HG03439 (cell line): ENCODE measurements at regions not wholly inside any gene's neighbourhood (a gene's known extent, or its start where the extent isn't known, plus 50 kb on each side); places are given as distances from the start of the nearest gene placed in this dataset.
"Not testable (repeated sequence)": the region's sequence is repeated elsewhere in the genome, so short reads cannot be mapped to it uniquely, and the experiment has no call there.

Experiments
- ATAC-seq: cut with Tn5 transposase; IDR thresholded peaks from one replicate; pipeline ENCODE4 v1.9.1; 2021; ENCODE audit warnings: mild to moderate bottlenecking, moderate library complexity; ENCODE audit not compliant: unreplicated experiment

- no peak for ATAC-seq
These were observed 659.0 kb downstream of the SLITRK6 start for GRCh38 chr13:85140192-85140591.

DNA sequence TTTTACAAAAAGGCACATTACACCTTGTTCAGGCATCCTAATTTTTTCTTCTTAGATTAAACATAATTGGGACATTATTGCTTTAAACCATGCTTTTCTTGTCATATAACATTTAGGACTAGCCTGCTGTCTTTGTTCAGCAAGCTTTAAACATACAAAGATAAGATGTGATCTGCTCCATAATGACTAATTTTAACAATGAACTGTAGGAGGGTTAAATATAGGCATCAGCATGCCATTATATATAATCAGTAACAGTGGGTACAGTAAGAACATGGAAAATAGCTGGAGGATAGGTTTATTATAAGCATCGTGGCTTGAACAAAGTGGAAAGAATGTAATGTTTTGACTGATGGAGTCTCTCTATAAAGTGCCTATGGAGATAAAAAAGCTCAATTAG is 661.7 kb downstream of the SLITRK6 start:
- ATAC-seq: no peak

- ATAC-seq: no peak
These were observed 666.2 kb downstream of the SLITRK6 start for GRCh38 chr13:85132986-85133385.

GRCh38 chr13:85123501-85123900 is 675.7 kb downstream of the SLITRK6 start:
- not testable (repeated sequence) for ATAC-seq

- no peak for ATAC-seq
These were observed 690.9 kb downstream of the SLITRK6 start for GRCh38 chr13:85108356-85108755.

DNA sequence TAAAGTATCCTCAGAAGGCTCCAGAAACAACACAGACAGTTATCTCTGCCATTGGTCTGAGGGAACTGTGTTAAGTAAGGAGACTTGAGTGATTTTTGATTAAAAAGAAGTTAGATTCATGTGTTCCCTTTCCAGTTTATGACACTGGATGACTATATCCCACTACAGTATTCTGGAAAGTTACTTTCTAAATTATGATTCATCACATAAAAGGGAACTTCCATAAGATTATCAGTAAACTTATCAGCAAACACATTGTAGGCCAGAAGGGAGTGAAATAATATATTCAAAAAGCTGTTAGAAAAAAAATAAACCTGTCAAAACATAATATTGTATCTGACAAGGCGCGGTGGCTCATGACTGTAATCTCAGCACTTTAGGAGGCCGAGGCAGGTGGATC is 700.0 kb downstream of the SLITRK6 start:
- no peak for ATAC-seq

DNA sequence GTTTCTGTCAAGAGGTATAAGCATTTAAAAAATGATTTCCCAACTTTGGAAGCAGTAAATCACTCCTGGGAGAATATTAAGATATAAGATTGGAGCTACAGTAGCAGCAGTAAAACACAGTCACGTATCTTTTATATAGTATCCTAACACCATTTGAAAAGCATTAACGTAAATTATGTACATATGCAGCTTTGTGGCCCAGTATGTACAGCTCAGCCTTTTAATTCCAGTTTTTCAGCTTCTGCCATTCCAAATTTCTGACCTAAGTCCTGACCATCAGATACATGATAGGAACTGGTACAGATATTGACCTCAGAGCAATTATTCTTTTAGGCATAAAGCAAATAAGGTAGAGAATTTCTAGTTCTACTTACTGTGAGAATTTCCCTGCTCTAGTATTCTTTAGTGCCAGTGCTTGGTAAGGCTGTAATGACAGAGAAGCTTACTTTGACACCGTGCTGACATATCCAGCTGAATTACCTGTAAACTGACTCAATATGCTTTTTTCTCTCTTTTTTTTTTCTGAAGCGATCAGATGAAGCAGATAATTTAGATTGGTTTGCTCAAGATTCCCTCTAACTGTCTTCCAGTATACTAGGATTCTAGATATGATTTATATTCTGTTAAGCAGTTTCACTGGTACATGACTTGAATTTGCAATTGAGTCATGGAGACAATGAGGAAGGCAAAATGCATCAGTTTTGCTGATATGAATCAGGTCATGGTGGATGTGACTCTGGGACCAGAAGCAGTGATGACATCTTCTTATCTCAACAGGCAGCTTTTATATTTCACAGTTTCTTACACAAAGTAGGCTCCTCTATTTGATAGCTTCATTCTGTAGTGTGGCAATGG is 703.6 kb downstream of the SLITRK6 start:
- ATAC-seq: no peak

DNA sequence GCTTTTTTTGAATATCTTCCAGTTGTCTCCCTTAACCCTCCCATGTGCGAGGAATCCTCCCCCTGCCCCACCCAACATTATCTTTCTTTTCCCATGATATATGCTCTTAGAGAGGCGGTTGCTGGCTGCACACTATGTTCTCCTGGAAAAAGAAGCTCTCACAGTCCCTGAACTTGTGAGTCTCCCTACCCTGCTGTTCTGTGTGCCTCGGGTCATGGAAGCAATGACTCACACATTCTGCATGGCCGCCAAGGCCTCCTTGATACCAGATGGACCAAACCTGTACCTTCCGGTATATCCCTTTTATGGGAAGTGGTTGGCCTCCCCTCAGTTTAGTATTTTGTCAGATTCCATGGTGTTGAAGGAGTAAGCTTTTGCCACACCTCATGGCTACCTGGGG is 705.4 kb downstream of the SLITRK6 start:
- no peak for ATAC-seq

GRCh38 chr13:85091631-85092234 is 707.5 kb downstream of the SLITRK6 start:
- no peak for ATAC-seq

- ATAC-seq: no peak
These were observed 710.0 kb downstream of the SLITRK6 start for GRCh38 chr13:85089186-85089585.

GRCh38 chr13:85080691-85081090 is 718.5 kb downstream of the SLITRK6 start:
- no peak for ATAC-seq

DNA sequence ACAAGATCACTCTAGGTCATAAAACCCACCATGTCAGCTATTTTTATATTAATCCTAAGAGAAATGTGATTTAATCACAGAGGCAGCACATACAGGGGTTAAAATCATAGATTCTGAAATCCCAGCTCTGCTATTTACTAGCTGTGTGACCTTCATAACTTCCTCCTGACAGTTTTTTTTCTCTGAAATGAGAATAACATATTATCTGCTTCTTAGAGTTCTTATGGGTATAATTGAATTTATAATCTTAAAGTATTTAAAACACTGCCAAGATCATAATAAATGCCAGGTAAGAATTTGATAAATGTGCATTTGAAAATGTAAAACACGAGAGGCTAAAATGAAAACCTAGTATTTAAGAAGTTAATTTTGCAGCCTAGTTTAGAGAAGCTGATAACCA is 722.9 kb downstream of the SLITRK6 start:
- no peak for ATAC-seq

GRCh38 chr13:85074543-85075313 is 724.5 kb downstream of the SLITRK6 start:
- no peak for ATAC-seq

DNA sequence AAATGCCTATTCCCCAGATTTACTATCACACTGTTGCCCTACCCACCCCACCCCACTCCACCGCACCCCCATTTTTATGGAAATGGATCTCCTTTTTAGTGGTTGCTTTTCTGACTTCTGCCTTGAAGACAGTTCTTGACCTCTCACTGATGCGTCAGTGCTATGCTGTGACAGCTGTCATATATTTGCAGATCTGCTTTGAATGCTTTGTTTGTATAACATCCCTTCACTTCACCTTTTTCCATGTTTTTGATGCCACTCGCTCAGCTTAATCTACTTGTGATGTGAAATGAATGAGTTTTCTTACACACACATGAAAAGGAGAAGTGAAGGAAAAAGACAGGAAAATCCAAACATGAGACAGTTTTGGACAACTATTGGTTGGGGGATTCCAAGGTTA is 731.0 kb downstream of the SLITRK6 start:
- ATAC-seq: no peak

GRCh38 chr13:85040215-85040614 is 759.0 kb downstream of the SLITRK6 start:
- no peak for ATAC-seq

- no peak for ATAC-seq
These were observed 767.4 kb downstream of the SLITRK6 start for GRCh38 chr13:85031771-85032170.

DNA sequence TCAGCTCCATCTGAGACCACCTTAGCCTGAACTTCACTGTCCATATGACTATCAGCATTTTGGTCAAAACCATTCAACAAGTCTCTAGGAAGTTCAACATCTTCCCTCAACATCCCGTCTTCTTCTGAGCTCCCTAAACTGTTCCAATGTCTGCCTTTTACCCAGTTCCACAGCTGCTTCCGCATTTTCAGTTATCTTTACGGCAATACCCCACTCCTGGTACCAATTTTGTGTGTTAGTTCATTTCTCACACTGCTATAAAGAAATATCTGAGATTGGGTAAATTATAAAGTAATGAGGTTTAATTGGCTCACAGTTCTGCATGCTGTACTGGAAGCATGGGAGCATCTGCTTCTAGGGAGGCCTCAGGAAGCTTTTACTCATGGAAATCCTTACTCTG is 771.2 kb downstream of the SLITRK6 start:
- ATAC-seq: no peak

DNA sequence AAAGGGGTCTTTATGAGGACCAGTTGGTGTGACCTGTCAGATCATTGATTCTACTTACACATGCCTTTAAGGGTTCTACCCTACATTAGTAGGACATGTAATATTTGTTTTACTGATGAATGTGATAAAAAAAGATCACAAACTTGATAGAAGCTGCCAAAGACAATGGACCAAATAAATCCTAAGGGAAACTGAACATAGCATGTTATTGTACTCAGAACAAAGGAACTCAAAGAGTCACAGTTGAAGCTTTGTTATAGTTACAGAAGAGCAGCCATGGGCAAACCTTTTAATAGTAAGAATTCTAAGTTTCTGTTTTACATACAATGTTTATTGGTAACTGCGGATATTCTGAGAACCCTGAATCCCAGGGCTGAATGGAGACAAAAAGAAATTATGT is 780.1 kb downstream of the SLITRK6 start:
- no peak for ATAC-seq

DNA sequence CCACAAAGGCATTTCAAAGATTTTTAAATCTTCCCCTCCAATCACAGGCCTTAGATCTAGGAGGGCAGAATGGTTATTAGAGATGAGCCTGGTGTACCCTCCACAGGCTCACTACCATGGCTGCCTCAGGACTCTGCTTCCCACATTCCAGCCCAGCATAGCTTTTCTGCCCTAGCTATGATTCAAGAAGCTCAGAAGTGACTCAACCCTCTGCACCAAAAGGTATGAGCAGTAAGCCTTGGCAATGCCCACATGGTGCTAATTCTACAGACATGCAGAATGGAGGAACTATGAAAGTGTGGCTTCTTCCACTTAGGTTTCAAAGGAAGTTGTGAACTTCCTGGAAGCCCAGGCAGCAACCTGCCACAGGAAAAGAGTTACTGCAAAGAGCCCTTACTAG is 786.2 kb downstream of the SLITRK6 start:
- no peak for ATAC-seq

DNA sequence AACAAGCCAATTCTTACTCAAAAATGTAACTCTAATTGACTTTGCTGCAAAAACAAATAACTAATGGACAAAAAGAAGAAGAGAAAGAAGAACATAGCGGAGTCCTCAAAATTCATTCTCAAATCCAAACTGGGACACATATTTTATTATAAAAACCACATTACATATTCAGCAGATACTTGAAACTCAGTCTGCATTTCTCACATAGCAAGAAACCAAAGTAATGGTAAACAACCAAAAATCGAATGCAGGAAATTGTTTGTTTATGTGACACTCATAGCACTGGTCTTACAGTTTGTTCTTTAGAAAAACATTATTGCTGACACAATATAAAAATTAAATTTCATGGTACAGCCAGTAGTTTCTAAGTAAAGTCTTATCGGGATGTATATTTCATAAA is 789.8 kb downstream of the SLITRK6 start:
- no peak for ATAC-seq

DNA sequence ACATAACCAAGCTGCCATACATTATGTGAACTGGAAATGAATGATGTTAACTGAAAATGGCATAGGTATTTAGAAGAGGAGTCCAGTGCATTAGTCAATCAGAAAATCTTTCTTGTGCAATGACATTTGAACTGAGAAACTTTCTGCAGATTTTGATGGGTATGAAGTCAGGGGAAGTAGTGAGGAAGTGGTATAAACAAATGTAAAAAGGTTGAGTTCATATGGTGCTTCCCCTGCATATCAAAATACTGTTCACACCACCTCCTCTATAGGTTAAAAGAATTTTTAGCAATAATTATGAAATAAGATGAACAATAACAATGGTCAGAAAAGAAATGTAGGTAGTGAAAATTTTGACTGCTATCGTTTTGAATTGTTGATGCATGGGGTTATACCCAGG is 800.0 kb downstream of the SLITRK6 start:
- no peak for ATAC-seq

GRCh38 chr13:84998681-84999080 is 800.5 kb downstream of the SLITRK6 start:
- no peak for ATAC-seq
